ENCODE measurements at regions not wholly inside any gene's neighbourhood (a gene's known extent, or its start where the extent isn't known, plus 50 kb on each side); places are given as distances from the start of the nearest gene placed in this dataset.

- 88 to 90% methylated on average over 6 to 7 of the region's 7 CpGs for WGBS, 2 experiments (ENCODE audit: insufficient coverage in 1 of 2, insufficient read length in 1 of 2)
- Mint-ChIP-seq H3K9me3 (no peaks in the 10 kb centered on the region), H3K4me1 (peaks cover 4% of the 10 kb centered on the region), H3K36me3 (ENCODE audit: low read depth) (no peaks in the 10 kb centered on the region), H3K27ac (no peak overlapping the region), H3K27me3 (ENCODE audit: insufficient read depth) (no peaks in the 10 kb centered on the region), H3K4me3 (no peak overlapping the region)
- no peak overlapping the region for H3K27ac ChIP-seq (ENCODE audit: low read depth, low read length)
- no peak overlapping the region for H3K9ac ChIP-seq (ENCODE audit: extremely low read depth, low read length, poor library complexity, severe bottlenecking)
- no peak for DNase-seq
- H3K4me3 ChIP-seq (ENCODE audit: low read length): no peak overlapping the region
- no peaks in the 10 kb centered on the region for H3K4me1 ChIP-seq (ENCODE audit: control insufficient read depth, insufficient read depth, low read length)
- no peaks in the 10 kb centered on the region for H3K27me3 ChIP-seq (ENCODE audit: control insufficient read depth, insufficient read depth, low read length, poor library complexity, severe bottlenecking)
- peaks cover 7% of the 10 kb centered on the region for H3K9me3 ChIP-seq (ENCODE audit: control insufficient read depth, low read length)
- TF ChIP-seq CTCF (conservative IDR thresholded peaks at IDR 0.05): no peak
- no peaks in the 10 kb centered on the region for H3K36me3 ChIP-seq (ENCODE audit: control insufficient read depth, insufficient read depth, low read length)
Measured at GRCh38 chr2:121144111-121144510, 140.9 kb downstream of the TFCP2L1 start.

- H3K27me3 ChIP-seq (ENCODE audit: control insufficient read depth, insufficient read depth, low read length, poor library complexity, severe bottlenecking): no peaks in the 10 kb centered on the region
- H3K4me3 ChIP-seq (ENCODE audit: low read length): no peak overlapping the region
- Mint-ChIP-seq H3K4me1 (peaks cover 4% of the 10 kb centered on the region), H3K27me3 (ENCODE audit: insufficient read depth) (no peaks in the 10 kb centered on the region), H3K9me3 (no peaks in the 10 kb centered on the region), H3K27ac (no peak overlapping the region), H3K4me3 (no peak overlapping the region), H3K36me3 (ENCODE audit: low read depth) (no peaks in the 10 kb centered on the region)
- 86 to 88% methylated on average over 3 to 5 of the region's 5 CpGs for WGBS, 2 experiments (ENCODE audit: insufficient coverage in 1 of 2, insufficient read length in 1 of 2)
- no peak for DNase-seq
- H3K27ac ChIP-seq (ENCODE audit: low read depth, low read length): no peak overlapping the region
- no peaks in the 10 kb centered on the region for H3K9me3 ChIP-seq (ENCODE audit: control insufficient read depth, low read length)
- no peak for TF ChIP-seq CTCF (conservative IDR thresholded peaks at IDR 0.05)
- H3K9ac ChIP-seq (ENCODE audit: extremely low read depth, low read length, poor library complexity, severe bottlenecking): no peak overlapping the region
- no peaks in the 10 kb centered on the region for H3K36me3 ChIP-seq (ENCODE audit: control insufficient read depth, insufficient read depth, low read length)
- no peaks in the 10 kb centered on the region for H3K4me1 ChIP-seq (ENCODE audit: control insufficient read depth, insufficient read depth, low read length)
Measured at GRCh38 chr2:121146630-121147029, 138.4 kb downstream of the TFCP2L1 start.

- no peaks in the 10 kb centered on the region for H3K36me3 Mint-ChIP-seq (ENCODE audit: low read depth)
- 69% methylated on average over 1 of the region's 1 CpG; no CpG with 5 or more reads in 1 of the 2 experiments for WGBS, 2 experiments (ENCODE audit: insufficient coverage in 1 of 2, insufficient read length in 1 of 2)
- H3K27ac Mint-ChIP-seq: no peak overlapping the region
- H3K4me1 Mint-ChIP-seq: peaks cover 3% of the 10 kb centered on the region
- Histone ChIP-seq H3K27me3 (ENCODE audit: control insufficient read depth, insufficient read depth, low read length, poor library complexity, severe bottlenecking) (no peaks in the 10 kb centered on the region), H3K4me1 (ENCODE audit: control insufficient read depth, insufficient read depth, low read length) (no peaks in the 10 kb centered on the region), H3K9ac (ENCODE audit: extremely low read depth, low read length, poor library complexity, severe bottlenecking) (no peak overlapping the region), H3K36me3 (ENCODE audit: control insufficient read depth, insufficient read depth, low read length) (no peaks in the 10 kb centered on the region), H3K9me3 (ENCODE audit: control insufficient read depth, low read length) (no peaks in the 10 kb centered on the region), H3K27ac (ENCODE audit: low read depth, low read length) (no peak overlapping the region), H3K4me3 (ENCODE audit: low read length) (no peak overlapping the region)
- TF ChIP-seq CTCF (conservative IDR thresholded peaks at IDR 0.05): no peak
- DNase-seq: no peak
- H3K4me3 Mint-ChIP-seq: no peak overlapping the region
- H3K27me3 Mint-ChIP-seq (ENCODE audit: insufficient read depth): no peaks in the 10 kb centered on the region
- H3K9me3 Mint-ChIP-seq: no peaks in the 10 kb centered on the region
Measured at GRCh38 chr2:121147766-121148165, 137.2 kb downstream of the TFCP2L1 start.
